GM12865 (cell line): ENCODE measurements at regions not wholly inside any gene's neighbourhood (a gene's known extent, or its start where the extent isn't known, plus 50 kb on each side); places are given as distances from the start of the nearest gene placed in this dataset.

ENCODE experiments used
- DNase-seq: peaks from one replicate; pipeline ENCODE4 v3.0.0; 2010; ENCODE audit warnings: low read depth
- H3K4me3 ChIP-seq: 2 replicates; pipeline ENCODE4 v1.5.1; 2011; ENCODE audit warnings: mild to moderate bottlenecking, low read depth, low read length, control low read depth
- TF ChIP-seq, protein P1 (sequence below): IDR thresholded peaks from 2 replicates; pipeline ENCODE4 v1.5.1; 2011; ENCODE audit warnings: low read length, control low read depth, low read depth, inconsistent platforms; ENCODE audit not compliant: insufficient read depth; ENCODE audit errors: missing control alignments

DNA sequence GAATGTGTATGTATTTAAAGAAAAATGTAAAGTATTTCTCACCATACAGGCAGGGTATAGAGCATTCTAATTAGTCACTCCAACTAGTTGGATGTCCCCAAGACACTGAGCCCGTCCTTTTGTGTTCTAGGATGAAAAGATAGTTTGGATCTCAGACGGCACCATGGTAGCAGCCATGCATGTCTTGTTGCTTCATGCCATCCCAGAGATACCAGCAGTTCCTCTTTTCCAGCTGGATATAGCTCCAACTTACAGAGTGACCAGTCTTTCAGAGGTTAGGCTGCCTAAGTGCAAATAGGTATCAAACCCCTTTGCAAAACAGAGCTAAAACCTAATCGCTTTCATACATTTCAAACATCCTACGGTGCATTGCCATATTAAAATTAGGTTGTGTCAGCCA, 275.3 kb downstream of the MTX2 start:
- TF ChIP-seq, protein P1, sequence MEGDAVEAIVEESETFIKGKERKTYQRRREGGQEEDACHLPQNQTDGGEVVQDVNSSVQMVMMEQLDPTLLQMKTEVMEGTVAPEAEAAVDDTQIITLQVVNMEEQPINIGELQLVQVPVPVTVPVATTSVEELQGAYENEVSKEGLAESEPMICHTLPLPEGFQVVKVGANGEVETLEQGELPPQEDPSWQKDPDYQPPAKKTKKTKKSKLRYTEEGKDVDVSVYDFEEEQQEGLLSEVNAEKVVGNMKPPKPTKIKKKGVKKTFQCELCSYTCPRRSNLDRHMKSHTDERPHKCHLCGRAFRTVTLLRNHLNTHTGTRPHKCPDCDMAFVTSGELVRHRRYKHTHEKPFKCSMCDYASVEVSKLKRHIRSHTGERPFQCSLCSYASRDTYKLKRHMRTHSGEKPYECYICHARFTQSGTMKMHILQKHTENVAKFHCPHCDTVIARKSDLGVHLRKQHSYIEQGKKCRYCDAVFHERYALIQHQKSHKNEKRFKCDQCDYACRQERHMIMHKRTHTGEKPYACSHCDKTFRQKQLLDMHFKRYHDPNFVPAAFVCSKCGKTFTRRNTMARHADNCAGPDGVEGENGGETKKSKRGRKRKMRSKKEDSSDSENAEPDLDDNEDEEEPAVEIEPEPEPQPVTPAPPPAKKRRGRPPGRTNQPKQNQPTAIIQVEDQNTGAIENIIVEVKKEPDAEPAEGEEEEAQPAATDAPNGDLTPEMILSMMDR: no peak
- no peak for DNase-seq
- no peak overlapping the region for H3K4me3 ChIP-seq

DNA sequence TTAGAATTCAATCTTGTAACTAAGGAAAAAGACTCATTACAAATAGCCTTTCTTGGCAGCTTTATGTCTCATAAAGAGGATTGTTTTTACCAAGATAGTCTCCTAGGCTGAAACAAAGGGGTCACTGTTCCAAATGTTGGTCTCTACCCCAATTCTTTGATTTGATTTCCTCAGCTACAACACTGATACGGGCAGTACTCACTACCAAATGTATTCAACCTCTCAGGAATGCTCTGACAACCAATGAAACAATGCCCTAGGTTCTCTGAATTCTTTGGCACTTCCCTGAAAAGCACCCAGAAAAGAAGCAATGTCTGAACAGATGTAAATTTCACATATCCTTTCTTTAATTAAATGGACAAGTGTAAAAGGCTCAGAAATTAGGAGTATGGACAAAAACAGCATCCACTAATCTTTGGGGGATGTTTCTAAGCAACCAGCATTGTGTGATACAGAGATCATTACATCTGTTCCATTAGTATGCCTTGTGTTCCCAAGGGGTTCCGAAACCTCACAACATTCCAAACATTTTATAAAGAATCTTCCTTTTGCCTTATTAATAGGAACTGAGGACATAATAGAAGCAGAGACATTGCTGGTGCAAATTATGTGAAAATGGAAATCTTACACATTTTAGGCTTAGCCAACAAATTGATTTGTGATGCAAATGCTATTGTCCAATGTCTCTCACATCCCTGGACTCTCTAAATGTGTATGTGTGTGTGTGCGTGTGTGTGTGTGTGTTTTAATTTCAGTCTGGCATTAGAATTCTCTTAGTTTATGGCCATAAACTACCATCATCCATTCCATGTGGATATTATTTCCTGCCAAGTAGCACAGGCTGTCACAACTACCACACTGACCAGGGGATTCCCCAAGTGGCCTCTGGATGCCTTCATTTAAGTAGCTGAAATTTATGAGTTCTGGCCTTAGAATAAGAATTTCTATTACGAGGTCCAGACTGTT, 276.0 kb downstream of the MTX2 start:
- TF ChIP-seq, protein P1: no peak
- no peak overlapping the region for H3K4me3 ChIP-seq
- no peak for DNase-seq

DNA sequence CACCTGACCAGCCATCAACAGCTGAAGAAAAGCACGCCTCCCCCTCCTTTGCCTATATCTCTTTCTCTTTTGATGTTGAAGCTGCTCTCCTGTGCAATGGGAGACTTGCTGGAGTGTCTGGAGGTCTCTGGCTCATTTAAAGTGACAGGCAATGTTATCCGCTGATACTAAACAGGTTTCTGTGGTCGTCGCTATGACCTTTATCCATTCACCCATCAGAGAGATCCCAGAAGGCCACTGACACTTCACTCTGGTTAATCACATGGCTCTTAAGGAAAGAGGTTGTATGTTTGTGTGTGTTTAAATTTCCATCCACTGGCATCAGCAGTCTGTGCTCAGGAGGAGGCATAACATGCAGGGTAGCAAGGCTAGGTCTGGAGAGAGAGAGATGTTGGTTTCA, 277.3 kb downstream of the MTX2 start:
- no peak overlapping the region for H3K4me3 ChIP-seq
- DNase-seq: no peak
- TF ChIP-seq, protein P1: no peak

DNA sequence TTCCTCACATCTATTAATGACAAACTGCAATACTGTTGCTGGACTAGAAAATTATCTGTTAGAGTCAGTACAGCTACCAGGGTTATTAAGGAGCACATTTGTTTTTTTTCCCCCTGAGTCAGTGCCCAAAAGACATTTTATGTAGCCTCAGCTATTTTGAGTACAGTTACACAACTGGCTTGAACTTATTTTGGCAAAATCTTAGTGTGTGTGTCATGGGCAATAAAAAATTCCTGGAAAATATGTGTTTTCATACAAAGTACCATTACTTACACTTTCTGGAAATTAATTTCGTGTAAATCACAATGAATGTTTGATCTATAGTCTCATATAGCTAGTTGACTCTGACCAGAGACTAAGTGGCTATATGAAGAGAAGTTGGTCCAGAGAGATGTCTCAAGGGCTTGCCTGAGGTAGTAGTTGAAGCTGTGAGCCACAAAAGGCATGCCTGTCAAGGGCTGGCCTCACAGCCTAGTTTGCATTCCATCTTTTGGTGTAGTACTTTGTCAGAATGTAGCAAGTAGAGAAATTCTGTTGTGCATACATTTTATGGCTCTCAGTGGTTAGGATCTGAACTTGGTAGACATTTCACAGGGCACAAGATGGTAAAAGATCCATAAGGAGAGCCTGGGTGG, 283.4 kb downstream of the MTX2 start:
- TF ChIP-seq, protein P1: no peak
- no peak overlapping the region for H3K4me3 ChIP-seq
- no peak for DNase-seq

DNA sequence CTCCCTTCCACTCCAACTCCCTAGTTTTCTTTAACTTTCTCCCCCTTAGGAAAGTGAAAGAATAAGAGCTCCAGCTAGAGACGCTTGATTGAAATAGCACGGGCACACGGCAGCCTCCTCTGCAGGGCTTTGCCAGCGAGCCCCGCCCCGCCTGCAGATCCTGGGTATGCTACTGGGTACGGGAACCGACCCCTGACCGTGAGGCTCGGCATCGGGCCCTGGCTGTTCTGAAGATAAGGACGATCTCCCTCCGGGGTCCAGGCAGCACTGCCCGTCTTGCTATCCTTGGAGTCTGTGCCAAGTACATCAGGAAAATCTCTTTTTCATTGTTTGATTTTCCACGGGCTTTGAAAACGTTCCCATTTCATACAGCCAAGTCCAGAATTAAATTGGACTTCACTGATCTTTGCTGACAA, 284.5 kb downstream of the MTX2 start:
- peak overlapping the region; percentile 55 for H3K4me3 ChIP-seq
- TF ChIP-seq, protein P1: no peak

DNA sequence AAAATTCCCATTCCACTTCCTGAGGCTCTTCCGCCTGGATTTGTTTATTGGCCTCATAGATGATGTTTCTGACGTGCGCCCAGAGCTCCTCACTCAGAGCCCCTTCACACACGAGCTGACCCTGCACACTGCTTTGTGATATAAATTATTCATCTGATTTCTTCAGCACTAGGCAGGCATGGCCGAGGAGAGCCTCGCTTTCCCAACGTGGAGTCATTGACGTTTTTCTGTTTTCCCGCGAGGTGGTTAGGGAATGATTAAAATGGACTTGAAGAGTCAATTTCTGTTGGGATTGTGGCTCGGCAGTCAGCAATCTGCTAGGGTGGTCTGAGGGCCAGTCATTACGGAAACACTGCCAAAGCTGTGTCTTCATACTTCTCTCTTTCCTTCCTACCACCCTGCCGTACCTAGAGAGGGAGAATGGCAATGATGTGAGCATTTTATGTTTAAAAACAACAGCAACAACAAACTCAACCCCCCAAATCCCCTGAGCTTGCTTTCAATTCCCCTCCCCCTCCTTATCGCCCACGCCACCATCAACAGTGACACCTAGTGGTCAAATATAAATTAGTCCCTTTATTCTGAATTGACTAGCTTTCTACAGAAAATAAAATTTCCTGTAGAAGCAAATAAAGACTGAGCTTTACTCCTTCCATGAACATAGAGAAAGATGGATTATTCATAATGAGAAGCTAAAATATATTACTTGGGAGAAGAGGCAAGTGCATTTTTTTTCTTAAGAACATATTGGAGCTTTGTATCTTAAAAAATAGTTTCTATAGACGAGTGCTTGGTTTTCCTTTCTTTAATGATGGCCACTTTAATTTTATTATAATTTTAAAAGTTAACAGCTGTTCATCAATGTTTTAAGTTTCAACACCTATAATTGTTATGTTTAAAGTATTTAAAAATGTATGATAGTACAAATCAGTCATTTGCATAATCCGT, 285.1 kb downstream of the MTX2 start:
- peak overlapping the region; percentile 55 for H3K4me3 ChIP-seq
- TF ChIP-seq, protein P1: peak; percentile 59
- peak; percentile 62 for DNase-seq

More for the DNA sequence above, 284.5 kb downstream of the MTX2 start:
- peak; percentile 15 for DNase-seq
